Type B pancreatic cell (in vitro differentiated cells): ENCODE measurements at regions not wholly inside any gene's neighbourhood (a gene's known extent, or its start where the extent isn't known, plus 50 kb on each side); places are given as distances from the start of the nearest gene placed in this dataset.

Experiments used
- DNase-seq: peaks from one replicate; pipeline ENCODE4 v3.0.0; 2021; ENCODE audit warnings: mixed read lengths; ENCODE audit not compliant: unreplicated experiment; ENCODE audit errors: extremely low spot score
- H3K27ac Mint-ChIP-seq: 2 replicates; pipeline ENCODE4 v1.8.0; 2021; ENCODE audit warnings: mild to moderate bottlenecking, mixed read lengths
- H3K27me3 Mint-ChIP-seq: 2 replicates; pipeline ENCODE4 v1.8.0; 2021; ENCODE audit warnings: mixed read lengths
- H3K36me3 Mint-ChIP-seq: 2 replicates; pipeline ENCODE4 v1.8.0; 2021; ENCODE audit warnings: mixed read lengths
- H3K4me1 Mint-ChIP-seq: one replicate; pipeline ENCODE4 v1.8.0; 2021; ENCODE audit warnings: mixed read lengths; ENCODE audit not compliant: unreplicated experiment
- H3K4me3 Mint-ChIP-seq: 2 replicates; pipeline ENCODE4 v1.8.0; 2021; ENCODE audit warnings: mild to moderate bottlenecking, mixed read lengths
- H3K9me3 Mint-ChIP-seq: 2 replicates; pipeline ENCODE4 v1.8.0; 2021; ENCODE audit warnings: mixed read lengths
- CTCF ChIP-seq: fragments of 200-600 bp; sonication (generic); conservative IDR thresholded peaks from 2 replicates; pipeline ENCODE4 v1.5.0; 2021; ENCODE audit warnings: antibody characterized with exemption, mild to moderate bottlenecking

GRCh38 chr10:93255546-93255945 is 181.9 kb downstream of the CYP26A1 start:
- Mint-ChIP-seq H3K4me1 (no peaks in the 10 kb centered on the region), H3K36me3 (no peaks in the 10 kb centered on the region), H3K27me3 (peaks cover 3% of the 10 kb centered on the region), H3K9me3 (no peaks in the 10 kb centered on the region), H3K27ac (no peak overlapping the region), H3K4me3 (no peak overlapping the region)
- TF ChIP-seq CTCF: no peak
- no peak for DNase-seq
